ENCODE measurements at regions not wholly inside any gene's neighbourhood (a gene's known extent, or its start where the extent isn't known, plus 50 kb on each side); places are given as distances from the start of the nearest gene placed in this dataset.

DNA sequence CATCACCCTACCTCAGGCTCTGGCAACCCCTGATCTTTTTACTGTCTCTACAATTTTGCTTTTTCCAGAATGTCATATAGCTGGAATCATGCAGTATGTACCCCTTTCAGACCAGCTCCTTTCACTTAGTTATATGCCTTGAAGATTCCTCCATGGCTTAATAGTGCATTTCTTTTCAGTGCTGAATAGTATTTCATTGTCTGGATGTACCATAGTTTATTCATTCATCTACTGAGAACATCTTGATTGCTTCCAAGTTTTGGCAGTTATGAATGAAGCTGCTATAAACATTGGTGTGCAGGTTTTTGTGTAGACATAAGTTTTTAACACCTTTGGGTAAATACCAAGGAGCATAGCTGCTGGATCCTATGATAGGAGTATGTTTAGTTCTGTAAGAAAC, 50.8 kb upstream of the ANP32A start:
- peaks cover 15% of the 10 kb centered on the region for H3K27me3 Mint-ChIP-seq (ENCODE audit: low read depth)
- no peak overlapping the region for H3K27ac Mint-ChIP-seq
- no peak overlapping the region for H3K4me3 Mint-ChIP-seq
- no peak for DNase-seq (ENCODE audit: low spot score in 2 of 2, unreplicated experiment in 2 of 2)
- no peaks in the 10 kb centered on the region for H3K4me1 Mint-ChIP-seq
- no peaks in the 10 kb centered on the region for H3K9me3 Mint-ChIP-seq
- TF ChIP-seq, protein P1, sequence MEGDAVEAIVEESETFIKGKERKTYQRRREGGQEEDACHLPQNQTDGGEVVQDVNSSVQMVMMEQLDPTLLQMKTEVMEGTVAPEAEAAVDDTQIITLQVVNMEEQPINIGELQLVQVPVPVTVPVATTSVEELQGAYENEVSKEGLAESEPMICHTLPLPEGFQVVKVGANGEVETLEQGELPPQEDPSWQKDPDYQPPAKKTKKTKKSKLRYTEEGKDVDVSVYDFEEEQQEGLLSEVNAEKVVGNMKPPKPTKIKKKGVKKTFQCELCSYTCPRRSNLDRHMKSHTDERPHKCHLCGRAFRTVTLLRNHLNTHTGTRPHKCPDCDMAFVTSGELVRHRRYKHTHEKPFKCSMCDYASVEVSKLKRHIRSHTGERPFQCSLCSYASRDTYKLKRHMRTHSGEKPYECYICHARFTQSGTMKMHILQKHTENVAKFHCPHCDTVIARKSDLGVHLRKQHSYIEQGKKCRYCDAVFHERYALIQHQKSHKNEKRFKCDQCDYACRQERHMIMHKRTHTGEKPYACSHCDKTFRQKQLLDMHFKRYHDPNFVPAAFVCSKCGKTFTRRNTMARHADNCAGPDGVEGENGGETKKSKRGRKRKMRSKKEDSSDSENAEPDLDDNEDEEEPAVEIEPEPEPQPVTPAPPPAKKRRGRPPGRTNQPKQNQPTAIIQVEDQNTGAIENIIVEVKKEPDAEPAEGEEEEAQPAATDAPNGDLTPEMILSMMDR (IDR thresholded peaks at IDR 0.05; ENCODE audit: unreplicated experiment): no peak
- H3K36me3 Mint-ChIP-seq: no peaks in the 10 kb centered on the region

DNA sequence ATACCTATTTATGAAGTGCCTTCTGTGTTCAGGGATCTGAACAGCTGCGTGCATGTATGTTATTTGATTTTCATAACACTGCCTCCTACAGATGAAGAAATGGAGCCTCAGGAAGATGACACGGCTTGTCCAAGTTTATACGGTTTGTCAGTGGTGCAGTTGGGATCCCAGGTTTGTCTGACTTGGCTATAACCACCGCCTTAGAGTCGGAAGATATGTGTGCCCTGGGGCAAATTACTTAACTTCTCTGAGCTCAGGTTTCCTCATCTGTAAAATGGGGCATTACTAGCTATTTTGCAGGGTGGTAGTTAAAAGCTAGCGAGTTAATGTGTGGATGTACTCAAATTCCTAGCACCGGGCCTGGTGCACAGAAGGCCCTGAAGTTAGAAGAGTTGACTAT, 54.1 kb upstream of the ANP32A start:
- no peaks in the 10 kb centered on the region for H3K9me3 Mint-ChIP-seq
- H3K27me3 Mint-ChIP-seq (ENCODE audit: low read depth): peaks cover 9% of the 10 kb centered on the region
- H3K4me1 Mint-ChIP-seq: no peaks in the 10 kb centered on the region
- H3K36me3 Mint-ChIP-seq: no peaks in the 10 kb centered on the region
- TF ChIP-seq, protein P1 (IDR thresholded peaks at IDR 0.05; ENCODE audit: unreplicated experiment): no peak
- DNase-seq (ENCODE audit: low spot score in 2 of 2, unreplicated experiment in 2 of 2): no peak
- no peak overlapping the region for H3K27ac Mint-ChIP-seq
- H3K4me3 Mint-ChIP-seq: peak overlapping the region; percentile 33

DNA sequence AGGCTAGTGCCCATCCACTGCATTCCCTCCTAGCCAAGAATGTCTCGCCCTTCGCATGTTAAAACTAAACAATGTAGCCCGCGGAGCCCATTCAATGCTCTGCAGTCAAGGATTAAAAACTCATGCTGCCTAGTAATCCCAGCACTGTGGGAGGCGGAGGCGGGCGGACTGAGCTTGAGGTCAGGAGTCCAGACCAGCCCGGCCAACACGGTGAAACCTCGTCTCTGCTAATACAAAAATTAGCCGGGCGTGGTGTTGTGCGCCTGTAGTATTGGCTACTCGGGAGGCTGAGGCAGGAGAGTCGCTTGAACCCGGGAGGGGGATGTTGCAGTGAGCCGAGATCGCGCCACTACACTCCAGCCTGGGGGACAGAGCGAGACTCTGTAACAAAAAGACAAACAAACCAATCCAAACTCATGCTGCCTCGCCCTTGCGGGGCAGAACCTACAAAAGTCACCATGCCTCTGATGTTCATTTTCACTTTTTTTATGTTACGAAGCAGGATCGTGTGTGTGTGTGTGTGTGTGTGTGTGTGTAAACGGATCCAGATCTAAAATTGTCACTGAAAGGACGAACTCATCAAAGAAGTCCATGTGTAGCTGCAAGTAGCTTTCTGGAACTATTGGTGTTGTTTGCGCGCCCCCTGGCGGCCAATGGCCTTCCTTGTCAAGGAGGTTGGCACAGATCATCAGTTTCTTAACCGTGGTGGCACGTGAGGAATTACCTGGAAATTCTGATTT, 54.8 kb upstream of the SPESP1 start:
- TF ChIP-seq, protein P1 (IDR thresholded peaks at IDR 0.05; ENCODE audit: unreplicated experiment): peak; percentile 95
- DNase-seq (ENCODE audit: low spot score in 2 of 2, unreplicated experiment in 2 of 2): peak; percentile 90 to 96
- Mint-ChIP-seq H3K27ac (no peak overlapping the region), H3K4me1 (no peaks in the 10 kb centered on the region), H3K9me3 (no peaks in the 10 kb centered on the region), H3K4me3 (peak overlapping the region; percentile 69), H3K27me3 (ENCODE audit: low read depth) (peaks cover 5% of the 10 kb centered on the region), H3K36me3 (no peaks in the 10 kb centered on the region)

DNA sequence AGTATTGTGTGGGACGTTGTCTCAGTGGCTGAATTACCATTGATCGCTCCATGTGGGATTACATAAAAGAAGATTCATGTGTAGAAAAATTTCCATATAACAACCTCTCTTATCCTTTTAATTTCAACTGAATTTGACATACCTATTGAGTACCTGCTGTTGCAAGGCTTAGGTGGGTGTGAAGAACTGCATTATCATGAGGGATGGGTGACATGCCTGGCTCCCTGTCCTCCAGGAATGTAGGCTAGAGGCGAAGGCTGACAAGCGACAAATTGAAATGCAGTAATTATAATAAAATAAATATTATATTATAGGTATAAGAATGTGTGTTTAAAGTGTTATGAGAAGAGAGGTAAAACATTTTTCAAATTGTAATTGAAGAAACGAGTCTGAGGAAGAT, 52.7 kb upstream of the SPESP1 start:
- DNase-seq (ENCODE audit: low spot score in 2 of 2, unreplicated experiment in 2 of 2): no peak
- Mint-ChIP-seq H3K27me3 (ENCODE audit: low read depth) (peaks cover 4% of the 10 kb centered on the region), H3K4me3 (no peak overlapping the region), H3K27ac (no peak overlapping the region), H3K36me3 (no peaks in the 10 kb centered on the region), H3K9me3 (no peaks in the 10 kb centered on the region), H3K4me1 (no peaks in the 10 kb centered on the region)
- TF ChIP-seq, protein P1 (IDR thresholded peaks at IDR 0.05; ENCODE audit: unreplicated experiment): no peak

DNA sequence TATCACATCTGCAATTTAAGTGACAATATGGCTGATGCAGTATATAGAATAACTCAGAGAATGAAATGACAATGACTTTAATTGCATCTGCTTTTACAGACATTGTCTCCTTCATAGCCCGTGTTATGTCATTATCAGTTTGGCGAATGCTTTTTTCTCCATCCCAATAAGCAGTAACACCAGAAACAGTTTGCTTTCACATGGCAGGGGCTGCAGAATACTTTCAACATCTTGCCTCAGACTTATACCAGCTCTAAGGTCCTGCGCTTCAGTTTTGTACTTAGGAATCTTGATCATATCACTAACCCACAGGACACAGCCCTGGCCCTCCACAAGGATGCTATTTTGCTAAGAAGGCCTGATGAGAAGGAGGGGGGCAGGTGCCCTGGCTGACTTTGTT, 49.9 kb upstream of the SPESP1 start:
- H3K27me3 Mint-ChIP-seq (ENCODE audit: low read depth): no peaks in the 10 kb centered on the region
- H3K9me3 Mint-ChIP-seq: no peaks in the 10 kb centered on the region
- no peak overlapping the region for H3K27ac Mint-ChIP-seq

More for the DNA sequence above, 49.9 kb upstream of the SPESP1 start:
- no peak for DNase-seq (ENCODE audit: low spot score in 2 of 2, unreplicated experiment in 2 of 2)
- TF ChIP-seq, protein P1 (IDR thresholded peaks at IDR 0.05; ENCODE audit: unreplicated experiment): no peak
- H3K4me1 Mint-ChIP-seq: peaks cover 10% of the 10 kb centered on the region
- no peak overlapping the region for H3K4me3 Mint-ChIP-seq
- H3K36me3 Mint-ChIP-seq: no peaks in the 10 kb centered on the region

Data from mesothelial cell of epicardium (in vitro differentiated cells).